ENCODE measurements at regions not wholly inside any gene's neighbourhood (a gene's known extent, or its start where the extent isn't known, plus 50 kb on each side); places are given as distances from the start of the nearest gene placed in this dataset.

DNA sequence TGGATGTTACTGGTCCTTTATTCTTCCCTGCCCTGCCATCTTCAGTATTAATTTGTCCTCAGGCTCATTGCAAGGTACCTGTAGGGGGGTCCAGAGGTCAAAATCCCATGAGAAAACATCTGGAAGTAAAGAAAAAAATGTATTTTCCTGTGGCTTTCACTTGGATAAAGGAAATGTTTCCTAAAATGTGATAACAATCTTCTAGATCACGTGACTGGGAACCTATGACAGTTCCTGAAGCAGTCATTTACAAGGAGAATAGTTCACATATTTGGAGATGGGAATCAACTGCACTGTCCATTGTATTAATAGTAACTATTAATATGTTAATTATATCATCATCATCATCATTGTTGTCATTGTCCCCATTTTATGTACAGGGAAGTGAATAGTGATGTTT, 915.1 kb upstream of the EEF2KMT start:
- TF ChIP-seq, protein P1, sequence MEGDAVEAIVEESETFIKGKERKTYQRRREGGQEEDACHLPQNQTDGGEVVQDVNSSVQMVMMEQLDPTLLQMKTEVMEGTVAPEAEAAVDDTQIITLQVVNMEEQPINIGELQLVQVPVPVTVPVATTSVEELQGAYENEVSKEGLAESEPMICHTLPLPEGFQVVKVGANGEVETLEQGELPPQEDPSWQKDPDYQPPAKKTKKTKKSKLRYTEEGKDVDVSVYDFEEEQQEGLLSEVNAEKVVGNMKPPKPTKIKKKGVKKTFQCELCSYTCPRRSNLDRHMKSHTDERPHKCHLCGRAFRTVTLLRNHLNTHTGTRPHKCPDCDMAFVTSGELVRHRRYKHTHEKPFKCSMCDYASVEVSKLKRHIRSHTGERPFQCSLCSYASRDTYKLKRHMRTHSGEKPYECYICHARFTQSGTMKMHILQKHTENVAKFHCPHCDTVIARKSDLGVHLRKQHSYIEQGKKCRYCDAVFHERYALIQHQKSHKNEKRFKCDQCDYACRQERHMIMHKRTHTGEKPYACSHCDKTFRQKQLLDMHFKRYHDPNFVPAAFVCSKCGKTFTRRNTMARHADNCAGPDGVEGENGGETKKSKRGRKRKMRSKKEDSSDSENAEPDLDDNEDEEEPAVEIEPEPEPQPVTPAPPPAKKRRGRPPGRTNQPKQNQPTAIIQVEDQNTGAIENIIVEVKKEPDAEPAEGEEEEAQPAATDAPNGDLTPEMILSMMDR (IDR thresholded peaks at IDR 0.05; ENCODE audit: control extremely low read depth, extremely low read depth, low read depth, missing control alignments), result no peak
- CTCF ChIA-PET, result interaction anchor here (1.1 to 1.5 kb wide), 2 partner anchors 12 to 95 kb away, joined by 3 read pairs; no protein-coding TSS in a partner anchor
- no peak for DNase-seq (ENCODE audit: extremely low spot score)
- POLR2A ChIA-PET, result no interaction called here

DNA sequence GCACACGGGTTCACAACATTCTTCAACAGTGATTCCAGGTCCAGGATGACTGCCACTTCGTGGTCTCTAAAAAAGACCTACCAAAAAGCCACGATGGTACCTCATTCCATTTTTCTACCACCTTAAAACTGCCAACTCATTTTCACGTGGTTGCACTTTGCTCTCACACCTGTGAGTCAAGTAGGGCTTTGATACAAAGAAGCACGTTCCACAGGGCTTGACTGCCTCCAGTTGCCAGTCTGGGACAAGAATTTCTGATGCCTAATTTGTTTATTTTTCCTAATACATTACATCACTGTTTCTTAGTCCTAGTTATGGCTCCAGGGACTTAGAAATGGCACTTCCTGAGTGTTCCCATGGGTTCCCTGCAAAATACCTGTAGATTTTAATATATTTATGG, 911.6 kb upstream of the EEF2KMT start:
- DNase-seq (ENCODE audit: extremely low spot score), result no peak
- ChIA-PET CTCF (no interaction called here), POLR2A (no interaction called here)
- TF ChIP-seq, protein P1 (IDR thresholded peaks at IDR 0.05; ENCODE audit: control extremely low read depth, extremely low read depth, low read depth, missing control alignments), result no peak

DNA sequence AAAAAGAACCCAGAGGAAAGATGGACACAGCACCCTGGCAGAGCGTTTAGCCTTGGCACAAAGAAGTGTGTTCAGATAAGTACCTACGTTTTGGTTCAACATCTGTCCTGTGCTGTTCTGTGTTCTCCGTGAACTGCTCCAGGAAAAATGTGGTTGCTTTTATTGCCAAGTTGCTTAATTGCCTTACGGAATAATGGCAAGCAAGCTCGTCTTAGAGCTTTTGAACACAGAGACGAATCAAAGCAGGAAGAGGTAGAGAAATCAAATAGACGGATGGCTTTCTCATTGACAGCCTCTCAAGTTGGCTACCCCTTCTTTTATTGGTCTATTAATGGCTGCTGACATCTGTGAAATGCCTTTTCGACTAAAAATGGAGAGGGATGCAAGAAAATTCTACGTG, 911.1 kb upstream of the EEF2KMT start:
- ChIA-PET POLR2A (no interaction called here), CTCF (no interaction called here)
- no peak for DNase-seq (ENCODE audit: extremely low spot score)
- TF ChIP-seq, protein P1 (IDR thresholded peaks at IDR 0.05; ENCODE audit: control extremely low read depth, extremely low read depth, low read depth, missing control alignments), result no peak

DNA sequence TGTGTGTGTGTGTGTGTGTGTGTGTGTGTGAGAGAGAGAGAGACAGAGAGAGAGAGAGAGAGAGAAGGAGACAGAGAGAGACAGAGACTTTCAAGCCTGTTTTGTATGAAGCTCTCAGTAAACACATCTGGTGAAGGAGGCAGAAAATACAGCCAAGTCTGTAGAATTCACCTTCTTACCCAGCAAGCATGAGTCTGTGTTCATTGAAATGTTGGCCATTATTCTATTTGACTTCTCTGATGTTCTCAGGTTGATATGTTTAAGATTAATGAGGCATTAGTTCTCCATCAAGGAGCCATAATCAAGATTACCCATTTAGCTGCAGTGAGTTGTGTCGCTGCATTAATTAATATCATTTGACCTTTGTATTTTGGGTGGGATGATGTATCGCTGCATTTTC, 895.8 kb upstream of the EEF2KMT start:
- ChIA-PET POLR2A (no interaction called here), CTCF (no interaction called here)
- DNase-seq (ENCODE audit: extremely low spot score), result no peak
- TF ChIP-seq, protein P1 (IDR thresholded peaks at IDR 0.05; ENCODE audit: control extremely low read depth, extremely low read depth, low read depth, missing control alignments), result no peak

DNA sequence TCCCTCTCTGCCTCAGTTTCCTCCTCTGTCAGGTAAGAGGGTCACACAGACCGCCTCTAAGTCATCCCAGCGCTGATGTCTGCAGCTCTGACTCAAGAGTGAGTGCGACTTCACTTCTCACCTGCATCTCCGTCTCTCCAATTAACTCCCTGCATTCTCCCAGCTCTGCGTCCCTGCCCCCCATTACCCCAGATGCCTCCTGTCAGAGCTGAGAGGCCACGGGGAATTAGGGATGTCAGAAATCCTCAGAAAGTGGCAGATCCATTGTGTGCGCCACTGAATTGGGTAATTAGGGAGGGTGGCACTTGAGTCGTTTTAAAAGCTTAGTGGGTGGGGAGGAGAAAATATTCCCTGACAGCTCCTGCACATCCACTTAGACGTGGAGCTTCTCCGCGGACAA, 885.4 kb upstream of the EEF2KMT start:
- POLR2A ChIA-PET, result no interaction called here
- TF ChIP-seq, protein P1 (IDR thresholded peaks at IDR 0.05; ENCODE audit: control extremely low read depth, extremely low read depth, low read depth, missing control alignments), result no peak
- no peak for DNase-seq (ENCODE audit: extremely low spot score)
- CTCF ChIA-PET, result no interaction called here

DNA sequence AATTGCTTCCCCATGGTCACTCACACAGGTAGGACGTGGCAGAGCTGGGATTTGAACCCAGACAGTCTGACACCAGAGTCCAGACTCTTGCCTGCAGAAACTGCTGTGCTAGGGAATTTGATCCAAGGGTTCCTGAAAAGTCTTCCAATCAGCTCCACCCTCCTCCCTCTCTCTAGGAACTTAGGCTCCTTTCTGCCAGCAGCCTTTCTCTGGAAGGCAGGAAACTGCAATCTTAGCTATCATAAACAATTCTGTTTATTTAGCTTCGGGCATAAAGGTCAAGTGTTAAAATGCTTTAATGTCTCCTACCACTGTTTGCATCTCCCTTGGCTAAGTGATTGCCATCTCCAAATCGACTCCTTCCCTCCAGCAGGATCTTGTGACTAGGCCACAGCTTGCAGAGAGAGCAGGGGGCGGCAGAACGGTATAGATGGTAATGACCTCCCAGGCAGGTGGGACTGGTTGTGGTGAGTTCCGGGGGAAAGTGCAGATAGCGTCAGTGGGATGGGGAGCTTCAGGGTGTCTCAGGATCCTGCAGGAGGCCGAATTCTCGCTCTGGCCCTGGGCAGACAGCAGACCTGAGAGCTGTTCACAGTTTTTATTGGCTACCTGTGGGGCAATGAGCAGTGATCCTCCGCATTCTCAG, 882.4 kb upstream of the EEF2KMT start:
- DNase-seq (ENCODE audit: extremely low spot score), result no peak
- POLR2A ChIA-PET, result no interaction called here
- TF ChIP-seq, protein P1 (IDR thresholded peaks at IDR 0.05; ENCODE audit: control extremely low read depth, extremely low read depth, low read depth, missing control alignments), result no peak
- CTCF ChIA-PET, result no interaction called here

DNA sequence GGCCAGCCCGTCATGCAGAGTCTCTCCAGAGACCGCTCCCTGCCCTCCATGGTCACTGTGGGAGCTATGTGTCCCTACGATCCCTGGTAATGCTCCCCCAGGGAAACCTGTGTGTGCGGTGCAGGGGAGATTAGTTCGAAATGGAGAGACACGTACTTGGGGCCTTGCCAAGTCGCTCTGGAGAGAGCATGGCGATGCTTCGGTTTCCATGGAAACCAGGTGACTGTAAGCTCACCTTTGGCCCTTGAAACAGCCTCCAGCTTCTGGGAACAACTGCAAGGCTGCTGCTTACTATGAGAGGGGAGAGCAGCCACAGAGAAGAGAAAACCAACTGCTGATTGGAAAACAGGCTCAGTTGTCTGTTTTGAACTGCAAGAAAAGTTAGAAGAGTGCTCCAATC, 879.7 kb upstream of the EEF2KMT start:
- ChIA-PET CTCF (no interaction called here), POLR2A (no interaction called here)
- TF ChIP-seq, protein P1 (IDR thresholded peaks at IDR 0.05; ENCODE audit: control extremely low read depth, extremely low read depth, low read depth, missing control alignments), result no peak
- DNase-seq (ENCODE audit: extremely low spot score), result no peak
